H9 (cell line): ENCODE measurements at regions not wholly inside any gene's neighbourhood (a gene's known extent, or its start where the extent isn't known, plus 50 kb on each side); places are given as distances from the start of the nearest gene placed in this dataset.

Source experiments
- DNase-seq: peaks from one replicate; pipeline ENCODE4 v3.0.0-alpha.2; 2017
- H2AFZ ChIP-seq: one replicate; pipeline ENCODE4 v1.6.1; 2013; ENCODE audit warnings: mild to moderate bottlenecking, low read length, control low read depth, moderate library complexity
- H2AK5ac ChIP-seq: 2 replicates; pipeline ENCODE4 v1.6.1; 2013; ENCODE audit warnings: low read length, control low read depth, mixed read lengths; ENCODE audit not compliant: insufficient read length
- H2BK120ac ChIP-seq: one replicate; pipeline ENCODE4 v1.6.1; 2013; ENCODE audit warnings: low read depth, mild to moderate bottlenecking, low read length, control low read depth, inconsistent platforms; ENCODE audit not compliant: poor library complexity, severe bottlenecking
- H2BK12ac ChIP-seq: 2 replicates; pipeline ENCODE4 v1.6.1; 2013; ENCODE audit warnings: low read length, control low read depth, mixed read lengths, low read depth; ENCODE audit not compliant: insufficient read length
- H2BK15ac ChIP-seq: 2 replicates; pipeline ENCODE4 v1.6.1; 2013; ENCODE audit warnings: low read depth, low read length, control low read depth
- H2BK20ac ChIP-seq: one replicate; pipeline ENCODE4 v1.6.1; 2013; ENCODE audit warnings: low read depth, mild to moderate bottlenecking, low read length, control low read depth, inconsistent platforms; ENCODE audit not compliant: poor library complexity, severe bottlenecking
- H2BK5ac ChIP-seq: 2 replicates; pipeline ENCODE4 v1.6.1; 2013; ENCODE audit warnings: low read length, control low read depth, mixed read lengths; ENCODE audit not compliant: insufficient read length
- H3K14ac ChIP-seq: 2 replicates; pipeline ENCODE4 v1.6.1; 2013; ENCODE audit warnings: low read length, control low read depth; ENCODE audit not compliant: insufficient read depth
- H3K18ac ChIP-seq: 2 replicates; pipeline ENCODE4 v1.6.1; 2013; ENCODE audit warnings: low read depth, mild to moderate bottlenecking, mixed read lengths, low read length, control low read depth; ENCODE audit not compliant: insufficient read length
- H3K23ac ChIP-seq: 2 replicates; pipeline ENCODE4 v1.6.1; 2013; ENCODE audit warnings: low read length, control low read depth, mixed read lengths, low read depth; ENCODE audit not compliant: insufficient read length
- H3K23me2 ChIP-seq: 2 replicates; pipeline ENCODE4 v1.6.1; 2013; ENCODE audit warnings: low read depth, mild to moderate bottlenecking, mixed read lengths, low read length, control low read depth; ENCODE audit not compliant: insufficient read length, poor library complexity, severe bottlenecking
- H3K27ac ChIP-seq: 2 replicates; pipeline ENCODE4 v1.5.1; 2013; ENCODE audit warnings: low read length, control low read depth, mixed read lengths, low read depth; ENCODE audit not compliant: insufficient read length
- H3K27me3 ChIP-seq: 2 replicates; pipeline ENCODE4 v1.6.1; 2013; ENCODE audit warnings: low read length, control low read depth, inconsistent platforms; ENCODE audit not compliant: insufficient read depth
- H3K4ac ChIP-seq: 2 replicates; pipeline ENCODE4 v1.6.1; 2013; ENCODE audit warnings: low read depth, mild to moderate bottlenecking, control low read depth, inconsistent platforms, low read length, moderate library complexity
- H3K4me1 ChIP-seq: 2 replicates; pipeline ENCODE4 v1.6.1; 2013; ENCODE audit warnings: low read length, control low read depth, inconsistent platforms; ENCODE audit not compliant: insufficient read depth
- H3K4me2 ChIP-seq: 2 replicates; pipeline ENCODE4 v1.6.1; 2013; ENCODE audit warnings: low read length, control low read depth, mixed read lengths; ENCODE audit not compliant: insufficient read length, insufficient read depth
- H3K56ac ChIP-seq: 2 replicates; pipeline ENCODE4 v1.6.1; 2013; ENCODE audit warnings: low read depth, mild to moderate bottlenecking, mixed read lengths, low read length, control low read depth; ENCODE audit not compliant: insufficient read length
- H3K79me1 ChIP-seq: 2 replicates; pipeline ENCODE4 v1.6.1; 2013; ENCODE audit warnings: low read depth, mild to moderate bottlenecking, moderate library complexity, low read length, control low read depth, inconsistent platforms; ENCODE audit not compliant: insufficient read depth, poor library complexity, severe bottlenecking
- H3K79me2 ChIP-seq: 2 replicates; pipeline ENCODE4 v1.6.1; 2013; ENCODE audit warnings: low read length, control low read depth, inconsistent platforms; ENCODE audit not compliant: insufficient read depth
- H3K9ac ChIP-seq: 2 replicates; pipeline ENCODE4 v1.6.1; 2013; ENCODE audit warnings: low read length, control low read depth, mixed read lengths; ENCODE audit not compliant: insufficient read length; ENCODE audit errors: extremely low read depth
- H3K9me3 ChIP-seq: one replicate; pipeline ENCODE4 v1.6.1; 2013; ENCODE audit warnings: low read depth, low read length, inconsistent platforms; ENCODE audit not compliant: control insufficient read depth
- H3T11ph ChIP-seq: one replicate; pipeline ENCODE4 v1.6.1; 2013; ENCODE audit warnings: mild to moderate bottlenecking, low read length, control low read depth, inconsistent platforms
- H4K20me1 ChIP-seq: one replicate; pipeline ENCODE4 v1.6.1; 2013; ENCODE audit not compliant: control insufficient read depth, insufficient read length, insufficient read depth
- H4K5ac ChIP-seq: 2 replicates; pipeline ENCODE4 v1.6.1; 2013; ENCODE audit warnings: low read depth, mild to moderate bottlenecking, mixed read lengths, low read length, control low read depth; ENCODE audit not compliant: insufficient read length
- H4K8ac ChIP-seq: replicated peaks from 2 replicates; pipeline ENCODE4 v1.6.1; 2013; ENCODE audit warnings: low read length, control low read depth, mixed read lengths, low read depth; ENCODE audit not compliant: insufficient read length
- H4K91ac ChIP-seq: 2 replicates; pipeline ENCODE4 v1.6.1; 2013; ENCODE audit warnings: low read depth, mild to moderate bottlenecking, moderate library complexity, mixed read lengths, low read length, control low read depth; ENCODE audit not compliant: insufficient read length
- H3K27ac Mint-ChIP-seq, 3 experiments: 2 replicates in 2 of 3; 3 replicates in 1 of 3; pipeline ENCODE4 v1.8.0; 2020 to 2021; ENCODE audit warnings: mixed read lengths in 3 of 3, mild to moderate bottlenecking in 1 of 3, moderate library complexity in 1 of 3
- H3K27me3 Mint-ChIP-seq: 2 replicates; pipeline ENCODE4 v1.8.0; 2021; ENCODE audit warnings: low read depth, mild to moderate bottlenecking, moderate library complexity, mixed read lengths
- H3K36me3 Mint-ChIP-seq, 3 experiments: 2 replicates in 2 of 3; 3 replicates in 1 of 3; pipeline ENCODE4 v1.8.0; 2020 to 2021; ENCODE audit warnings: low read depth in 3 of 3, mixed read lengths in 3 of 3; ENCODE audit not compliant: insufficient read depth in 1 of 3
- H3K4me1 Mint-ChIP-seq, 2 experiments: 2 replicates each; pipeline ENCODE4 v1.8.0; 2020; ENCODE audit warnings: mixed read lengths in 2 of 2
- H3K4me3 Mint-ChIP-seq, 2 experiments: 2 replicates in 1 of 2; 3 replicates in 1 of 2; pipeline ENCODE4 v1.8.0; 2020 to 2021; ENCODE audit warnings: mild to moderate bottlenecking in 2 of 2, mixed read lengths in 2 of 2, moderate library complexity in 1 of 2
- H3K9me3 Mint-ChIP-seq, 2 experiments: 2 replicates in 1 of 2; 3 replicates in 1 of 2; pipeline ENCODE4 v1.8.0; 2020; ENCODE audit warnings: mild to moderate bottlenecking in 2 of 2, mixed read lengths in 2 of 2, moderate library complexity in 1 of 2
- WGBS: extraction: QIAGEN DNeasy Blood & Tissue Kit; methylation state at CpG from one replicate; pipeline ENCODE4 v1.1.7; 2013; ENCODE audit warnings: missing lambda C conversion rate, low lambda C conversion rate, mixed read lengths; ENCODE audit not compliant: insufficient read length; ENCODE audit errors: extremely low coverage; 5-methylcytosine and 5-hydroxymethylcytosine counted together
- TF ChIP-seq, protein P1 (sequence below): fragments of 200-600 bp; sonication (generic); conservative IDR thresholded peaks from 3 replicates; pipeline ENCODE4 v1.8.0; 2021; ENCODE audit warnings: antibody characterized with exemption, mild to moderate bottlenecking

DNA sequence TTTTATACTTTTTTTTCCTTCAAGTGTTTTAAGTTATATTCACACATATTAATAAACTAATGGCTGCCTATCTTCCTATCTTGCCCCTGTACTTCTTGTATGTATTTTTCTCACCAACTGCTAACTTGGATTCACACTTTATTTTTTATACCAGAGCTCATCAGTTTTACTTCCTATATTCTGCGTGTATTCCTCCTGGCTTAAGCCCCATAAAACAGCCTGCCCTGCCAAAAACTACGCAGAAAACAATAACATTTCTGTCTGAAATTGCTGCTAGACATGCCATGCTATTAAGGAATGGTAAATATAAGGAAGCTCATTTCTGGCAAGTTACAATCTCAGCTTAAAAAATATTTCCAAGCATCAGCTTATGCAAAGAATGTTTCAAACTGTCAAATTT lies 172.3 kb downstream of the UBE2E3 start:
- WGBS = no CpG with 5 or more reads among the region's 2 CpGs
- H3K36me3 Mint-ChIP-seq = peaks cover 3 to 9% (median 3%) of the 10 kb centered on the region in 3 experiments; a peak in 5 of 7 replicates

More for the DNA sequence above, 172.3 kb downstream of the UBE2E3 start:
- Histone ChIP-seq H3K27ac (no peak overlapping the region), H2BK120ac (no peak overlapping the region), H3K4me2 (no peak overlapping the region), H2BK5ac (no peak overlapping the region), H3K79me1 (no peaks in the 10 kb centered on the region), H2BK12ac (no peak overlapping the region), H4K5ac (no peak overlapping the region), H3K4me1 (no peaks in the 10 kb centered on the region), H3K56ac (no peak overlapping the region), H2AFZ (no peak overlapping the region), H3K14ac (no peak overlapping the region), H3K9ac (no peak overlapping the region), H3K18ac (no peak overlapping the region), H4K91ac (no peak overlapping the region), H3K23ac (no peak overlapping the region), H3K23me2 (no peaks in the 10 kb centered on the region), H4K8ac (no peak overlapping the region), H2AK5ac (no peak overlapping the region), H2BK20ac (no peak overlapping the region), H3K79me2 (no peaks in the 10 kb centered on the region), H3K4ac (no peak overlapping the region), H3K9me3 (peaks cover 12% of the 10 kb centered on the region), H3K27me3 (no peaks in the 10 kb centered on the region), H2BK15ac (no peak overlapping the region), H3T11ph (no peak overlapping the region), H4K20me1 (no peaks in the 10 kb centered on the region)
- no peak overlapping the region for H3K4me3 Mint-ChIP-seq
- H3K27me3 Mint-ChIP-seq = no peaks in the 10 kb centered on the region
- no peak overlapping the region for H3K27ac Mint-ChIP-seq
- H3K9me3 Mint-ChIP-seq = peaks cover 16 to 18% of the 10 kb centered on the region in 2 experiments
- no peak for DNase-seq
- no peaks in the 10 kb centered on the region for H3K4me1 Mint-ChIP-seq
- TF ChIP-seq, protein P1, sequence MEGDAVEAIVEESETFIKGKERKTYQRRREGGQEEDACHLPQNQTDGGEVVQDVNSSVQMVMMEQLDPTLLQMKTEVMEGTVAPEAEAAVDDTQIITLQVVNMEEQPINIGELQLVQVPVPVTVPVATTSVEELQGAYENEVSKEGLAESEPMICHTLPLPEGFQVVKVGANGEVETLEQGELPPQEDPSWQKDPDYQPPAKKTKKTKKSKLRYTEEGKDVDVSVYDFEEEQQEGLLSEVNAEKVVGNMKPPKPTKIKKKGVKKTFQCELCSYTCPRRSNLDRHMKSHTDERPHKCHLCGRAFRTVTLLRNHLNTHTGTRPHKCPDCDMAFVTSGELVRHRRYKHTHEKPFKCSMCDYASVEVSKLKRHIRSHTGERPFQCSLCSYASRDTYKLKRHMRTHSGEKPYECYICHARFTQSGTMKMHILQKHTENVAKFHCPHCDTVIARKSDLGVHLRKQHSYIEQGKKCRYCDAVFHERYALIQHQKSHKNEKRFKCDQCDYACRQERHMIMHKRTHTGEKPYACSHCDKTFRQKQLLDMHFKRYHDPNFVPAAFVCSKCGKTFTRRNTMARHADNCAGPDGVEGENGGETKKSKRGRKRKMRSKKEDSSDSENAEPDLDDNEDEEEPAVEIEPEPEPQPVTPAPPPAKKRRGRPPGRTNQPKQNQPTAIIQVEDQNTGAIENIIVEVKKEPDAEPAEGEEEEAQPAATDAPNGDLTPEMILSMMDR = no peak
